ENCODE measurements at regions not wholly inside any gene's neighbourhood (a gene's known extent, or its start where the extent isn't known, plus 50 kb on each side); places are given as distances from the start of the nearest gene placed in this dataset.
"Not testable (repeated sequence)": the region's sequence is repeated elsewhere in the genome, so short reads cannot be mapped to it uniquely, and the experiment has no call there.

- DNase-seq (ENCODE audit: low spot score) = peak; percentile 43
- no peak for FAIRE-seq
These were observed 183.8 kb upstream of the NUDT10 start for GRCh38 chrX:51148848-51149247.

- no peak for FAIRE-seq
- DNase-seq (ENCODE audit: low spot score) = no peak
These were observed 180.9 kb upstream of the NUDT10 start for GRCh38 chrX:51151734-51152133.

GRCh38 chrX:51155157-51155556 is 177.5 kb upstream of the NUDT10 start:
- FAIRE-seq = peak; percentile 9

GRCh38 chrX:51155566-51155965 is 177.1 kb upstream of the NUDT10 start:
- no peak for FAIRE-seq
- no peak for DNase-seq (ENCODE audit: low spot score)

More at GRCh38 chrX:51155157-51155556, 177.5 kb upstream of the NUDT10 start:
- DNase-seq (ENCODE audit: low spot score) = no peak

GRCh38 chrX:51158231-51158630 is 174.4 kb upstream of the NUDT10 start:
- FAIRE-seq (no peak), DNase-seq (ENCODE audit: low spot score) (no peak)

- not testable (repeated sequence) for FAIRE-seq; DNase-seq (ENCODE audit: low spot score)
These were observed 173.2 kb upstream of the NUDT10 start for GRCh38 chrX:51159378-51159777.

- DNase-seq (ENCODE audit: low spot score) (no peak), FAIRE-seq (no peak)
These were observed 168.9 kb upstream of the NUDT10 start for GRCh38 chrX:51163730-51164129.

GRCh38 chrX:51178356-51178900 is 154.2 kb upstream of the NUDT10 start:
- not testable (repeated sequence) for FAIRE-seq; DNase-seq (ENCODE audit: low spot score)

GRCh38 chrX:51179805-51180204 is 152.8 kb upstream of the NUDT10 start:
- FAIRE-seq = peak; percentile 67
- DNase-seq (ENCODE audit: low spot score) = not testable (repeated sequence)

GRCh38 chrX:51182545-51182944 is 150.1 kb upstream of the NUDT10 start:
- FAIRE-seq = no peak

GRCh38 chrX:51192104-51192503 is 140.5 kb upstream of the NUDT10 start:
- FAIRE-seq = no peak
- no peak for DNase-seq (ENCODE audit: low spot score)

More at GRCh38 chrX:51182545-51182944, 150.1 kb upstream of the NUDT10 start:
- peak; percentile 3 for DNase-seq (ENCODE audit: low spot score)

- FAIRE-seq = no peak
These were observed 117.4 kb upstream of the NUDT10 start for GRCh38 chrX:51215266-51215665.

GRCh38 chrX:51215856-51216255 is 116.8 kb upstream of the NUDT10 start:
- no peak for DNase-seq (ENCODE audit: low spot score)
- no peak for FAIRE-seq

More at GRCh38 chrX:51215266-51215665, 117.4 kb upstream of the NUDT10 start:
- peak; percentile 11 for DNase-seq (ENCODE audit: low spot score)

GRCh38 chrX:51242212-51242611 is 90.4 kb upstream of the NUDT10 start:
- no peak for FAIRE-seq
- DNase-seq (ENCODE audit: low spot score) = no peak

GRCh38 chrX:51257490-51257889 is 75.1 kb upstream of the NUDT10 start:
- no peak for FAIRE-seq
- no peak for DNase-seq (ENCODE audit: low spot score)

- not testable (repeated sequence) for DNase-seq (ENCODE audit: low spot score); FAIRE-seq
These were observed 70.4 kb upstream of the NUDT10 start for GRCh38 chrX:51262271-51262670.

- DNase-seq (ENCODE audit: low spot score) (no peak), FAIRE-seq (no peak)
These were observed 60.0 kb upstream of the NUDT10 start for GRCh38 chrX:51272638-51273037.

GRCh38 chrX:51281758-51282318 is 50.8 kb upstream of the NUDT10 start:
- no peak for DNase-seq (ENCODE audit: low spot score)
- no peak for FAIRE-seq
